ENCODE measurements at regions not wholly inside any gene's neighbourhood (a gene's known extent, or its start where the extent isn't known, plus 50 kb on each side); places are given as distances from the start of the nearest gene placed in this dataset.

DNA sequence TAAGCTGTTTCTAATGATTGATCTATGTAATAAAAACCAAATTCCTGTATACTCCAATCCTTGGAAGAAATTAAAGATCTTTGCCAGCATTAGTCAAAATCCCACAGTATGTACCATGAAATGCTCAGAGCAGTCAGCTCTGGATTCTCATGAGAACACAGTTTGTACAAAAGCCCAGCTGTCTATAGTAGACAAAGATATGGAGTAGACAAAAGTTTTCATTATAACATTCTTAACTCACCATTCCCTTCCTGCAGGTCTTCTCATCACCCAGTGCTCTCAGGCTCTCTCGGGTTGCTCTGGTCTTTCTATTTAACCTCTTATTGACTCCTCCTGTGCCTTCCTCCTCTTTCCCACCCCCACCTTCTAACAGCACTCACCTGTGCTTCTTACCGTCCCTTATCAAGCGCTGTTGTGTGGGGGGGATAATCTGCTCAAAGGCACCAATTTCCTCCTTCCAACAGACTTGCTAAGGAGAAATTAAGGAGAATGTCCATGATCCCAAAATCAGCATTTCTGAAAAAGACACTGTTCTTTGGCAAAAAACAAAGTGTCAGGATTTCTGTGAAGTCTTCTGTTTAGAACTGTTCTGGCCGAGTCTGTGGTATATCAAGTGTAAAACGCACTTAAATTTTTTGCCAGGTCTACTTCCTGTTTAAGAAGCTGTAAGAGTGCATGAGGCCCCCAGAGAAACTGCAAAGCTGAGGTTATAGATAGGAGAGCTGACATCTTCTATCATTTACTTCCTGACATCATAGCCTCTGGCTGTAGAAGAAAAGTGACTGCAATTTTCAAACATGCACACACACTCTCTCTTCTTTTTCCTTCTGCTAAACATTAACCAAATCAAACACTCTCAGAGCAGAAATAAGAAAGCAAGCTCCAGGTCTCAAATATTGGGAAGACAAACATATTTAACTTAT is 144.1 kb downstream of the EVA1A start:
- WGBS (ENCODE audit: extremely low coverage, insufficient coverage, insufficient read length), result no CpG with 5 or more reads among the region's 5 CpGs
- no peak overlapping the region for H4K91ac ChIP-seq (ENCODE audit: low read depth, low read length)
- no peaks in the 10 kb centered on the region for H3K36me3 ChIP-seq (ENCODE audit: control insufficient read depth in 1 of 2, insufficient read depth in 2 of 2, low read length in 2 of 2)
- no peak overlapping the region for H2AFZ ChIP-seq (ENCODE audit: insufficient read depth, low read length, poor library complexity)
- H3K27me3 ChIP-seq (ENCODE audit: insufficient read depth, low read length), result no peaks in the 10 kb centered on the region
- H4K12ac ChIP-seq (ENCODE audit: low read depth, low read length), result no peak overlapping the region
- no peaks in the 10 kb centered on the region for H3K9me3 ChIP-seq (ENCODE audit: insufficient read depth, low read depth, low read length)
- no peak overlapping the region for H3K9ac ChIP-seq (ENCODE audit: low read length)
- H4K8ac ChIP-seq (ENCODE audit: low read depth, low read length), result no peak overlapping the region
- H2BK12ac ChIP-seq (ENCODE audit: low read length), result no peak overlapping the region
- H3K23ac ChIP-seq (ENCODE audit: low read length), result no peak overlapping the region
- H2BK5ac ChIP-seq (ENCODE audit: low read depth, low read length, poor library complexity), result no peak overlapping the region
- no peaks in the 10 kb centered on the region for H3K79me1 ChIP-seq (ENCODE audit: low read length)
- H2BK120ac ChIP-seq (ENCODE audit: insufficient read depth, low read length, poor library complexity), result no peak overlapping the region
- no peak overlapping the region for H3K4ac ChIP-seq (ENCODE audit: low read depth, low read length)
- H3K14ac ChIP-seq (ENCODE audit: low read length), result no peak overlapping the region
- DNase-seq, result no peak
- H2AK5ac ChIP-seq (ENCODE audit: low read length), result no peak overlapping the region
- no peak overlapping the region for H3K4me2 ChIP-seq (ENCODE audit: low read length)
- no peak overlapping the region for H3K18ac ChIP-seq (ENCODE audit: low read length)
- H3K4me3 ChIP-seq (ENCODE audit: low read depth, low read length), result no peak overlapping the region
- H3K4me1 ChIP-seq (ENCODE audit: control insufficient read depth in 1 of 2, insufficient read depth in 2 of 2, low read length in 2 of 2), result peaks cover 0 to 3% of the 10 kb centered on the region in 2 experiments
- no peaks in the 10 kb centered on the region for H3K79me2 ChIP-seq (ENCODE audit: control insufficient read depth, insufficient read depth, low read length, poor library complexity)
- no peak overlapping the region for H3K27ac ChIP-seq (ENCODE audit: low read depth, low read length)

DNA sequence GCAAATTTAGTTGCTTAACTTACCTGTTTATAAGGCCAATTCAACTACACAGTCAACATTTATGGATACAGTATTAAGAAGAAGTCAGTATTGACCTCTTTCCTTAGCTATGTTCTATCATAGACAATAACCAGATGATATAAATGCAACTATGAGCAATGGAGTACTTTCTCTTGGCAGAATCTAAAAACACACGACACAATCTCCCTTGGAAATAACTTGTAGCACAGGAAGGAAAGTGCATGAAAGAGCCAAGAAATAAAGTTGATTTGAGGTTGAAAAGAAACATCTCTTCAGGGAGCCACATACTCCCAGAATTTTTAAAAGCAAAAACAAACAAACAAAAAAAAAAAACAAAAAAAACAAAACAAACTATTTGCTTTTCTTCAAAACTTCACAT is 145.0 kb downstream of the EVA1A start:
- H3K4me1 ChIP-seq (ENCODE audit: control insufficient read depth in 1 of 2, insufficient read depth in 2 of 2, low read length in 2 of 2), result peaks cover 0 to 3% of the 10 kb centered on the region in 2 experiments
- H3K79me2 ChIP-seq (ENCODE audit: control insufficient read depth, insufficient read depth, low read length, poor library complexity), result no peaks in the 10 kb centered on the region
- no peak overlapping the region for H3K18ac ChIP-seq (ENCODE audit: low read length)
- no peak overlapping the region for H2BK120ac ChIP-seq (ENCODE audit: insufficient read depth, low read length, poor library complexity)
- H2AK5ac ChIP-seq (ENCODE audit: low read length), result no peak overlapping the region
- H4K8ac ChIP-seq (ENCODE audit: low read depth, low read length), result no peak overlapping the region
- no peaks in the 10 kb centered on the region for H3K9me3 ChIP-seq (ENCODE audit: insufficient read depth, low read depth, low read length)
- no peak overlapping the region for H3K9ac ChIP-seq (ENCODE audit: low read length)
- H4K12ac ChIP-seq (ENCODE audit: low read depth, low read length), result no peak overlapping the region
- H2BK12ac ChIP-seq (ENCODE audit: low read length), result no peak overlapping the region
- no peaks in the 10 kb centered on the region for H3K27me3 ChIP-seq (ENCODE audit: insufficient read depth, low read length)
- no peak overlapping the region for H3K23ac ChIP-seq (ENCODE audit: low read length)
- no peak overlapping the region for H3K4me2 ChIP-seq (ENCODE audit: low read length)
- H4K91ac ChIP-seq (ENCODE audit: low read depth, low read length), result no peak overlapping the region
- WGBS (ENCODE audit: extremely low coverage, insufficient coverage, insufficient read length), result no CpG with 5 or more reads among the region's 1 CpG
- H2BK5ac ChIP-seq (ENCODE audit: low read depth, low read length, poor library complexity), result no peak overlapping the region
- H3K4me3 ChIP-seq (ENCODE audit: low read depth, low read length), result no peak overlapping the region
- no peak overlapping the region for H3K27ac ChIP-seq (ENCODE audit: low read depth, low read length)
- H3K14ac ChIP-seq (ENCODE audit: low read length), result no peak overlapping the region
- no peaks in the 10 kb centered on the region for H3K36me3 ChIP-seq (ENCODE audit: control insufficient read depth in 1 of 2, insufficient read depth in 2 of 2, low read length in 2 of 2)
- H2AFZ ChIP-seq (ENCODE audit: insufficient read depth, low read length, poor library complexity), result no peak overlapping the region
- no peak overlapping the region for H3K4ac ChIP-seq (ENCODE audit: low read depth, low read length)
- no peak for DNase-seq
- no peaks in the 10 kb centered on the region for H3K79me1 ChIP-seq (ENCODE audit: low read length)

DNA sequence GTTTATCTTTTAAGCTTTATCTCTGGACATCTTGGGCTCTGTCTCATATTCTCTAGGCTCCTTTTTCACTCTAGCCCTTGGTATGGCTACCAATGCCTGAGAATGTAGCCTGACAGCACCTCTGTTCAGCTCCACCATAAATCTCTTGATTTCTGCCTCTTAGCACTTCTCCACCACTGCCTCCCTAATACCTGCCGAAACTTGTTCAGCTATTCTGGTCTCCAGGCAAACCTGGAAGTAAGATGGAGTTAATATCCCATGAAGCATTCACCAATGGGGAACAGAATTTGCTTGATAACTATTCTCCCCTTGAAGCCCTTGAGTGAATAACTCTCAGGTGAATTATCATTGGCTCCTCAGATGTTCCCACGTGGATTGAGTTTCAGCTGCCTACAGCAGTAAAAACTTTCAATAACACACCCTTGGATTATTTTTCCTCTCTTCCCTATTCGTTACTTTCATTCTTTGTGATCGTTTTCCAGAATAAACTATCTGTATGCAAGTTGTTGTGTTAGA is 145.6 kb downstream of the EVA1A start:
- H3K18ac ChIP-seq (ENCODE audit: low read length), result no peak overlapping the region
- H2BK5ac ChIP-seq (ENCODE audit: low read depth, low read length, poor library complexity), result no peak overlapping the region
- H2BK12ac ChIP-seq (ENCODE audit: low read length), result no peak overlapping the region
- no peak overlapping the region for H3K9ac ChIP-seq (ENCODE audit: low read length)
- H3K23ac ChIP-seq (ENCODE audit: low read length), result no peak overlapping the region
- no peak overlapping the region for H2BK120ac ChIP-seq (ENCODE audit: insufficient read depth, low read length, poor library complexity)
- H4K91ac ChIP-seq (ENCODE audit: low read depth, low read length), result no peak overlapping the region
- H4K12ac ChIP-seq (ENCODE audit: low read depth, low read length), result no peak overlapping the region
- H2AK5ac ChIP-seq (ENCODE audit: low read length), result no peak overlapping the region
- no peak for DNase-seq
- no peak overlapping the region for H3K27ac ChIP-seq (ENCODE audit: low read depth, low read length)
- no peak overlapping the region for H3K4me3 ChIP-seq (ENCODE audit: low read depth, low read length)
- H3K36me3 ChIP-seq (ENCODE audit: control insufficient read depth in 1 of 2, insufficient read depth in 2 of 2, low read length in 2 of 2), result no peaks in the 10 kb centered on the region
- H3K4me2 ChIP-seq (ENCODE audit: low read length), result no peak overlapping the region
- H3K79me2 ChIP-seq (ENCODE audit: control insufficient read depth, insufficient read depth, low read length, poor library complexity), result no peaks in the 10 kb centered on the region
- H3K14ac ChIP-seq (ENCODE audit: low read length), result no peak overlapping the region
- no peaks in the 10 kb centered on the region for H3K9me3 ChIP-seq (ENCODE audit: insufficient read depth, low read depth, low read length)
- H3K79me1 ChIP-seq (ENCODE audit: low read length), result no peaks in the 10 kb centered on the region
- H3K4ac ChIP-seq (ENCODE audit: low read depth, low read length), result no peak overlapping the region
- no peaks in the 10 kb centered on the region for H3K27me3 ChIP-seq (ENCODE audit: insufficient read depth, low read length)
- H2AFZ ChIP-seq (ENCODE audit: insufficient read depth, low read length, poor library complexity), result no peak overlapping the region
- peaks cover 0 to 3% of the 10 kb centered on the region in 2 experiments for H3K4me1 ChIP-seq (ENCODE audit: control insufficient read depth in 1 of 2, insufficient read depth in 2 of 2, low read length in 2 of 2)
- no CpG with 5 or more reads among the region's 4 CpGs for WGBS (ENCODE audit: extremely low coverage, insufficient coverage, insufficient read length)
- H4K8ac ChIP-seq (ENCODE audit: low read depth, low read length), result no peak overlapping the region

- no peak overlapping the region for H3K23ac ChIP-seq (ENCODE audit: low read length)
- H2AK5ac ChIP-seq (ENCODE audit: low read length), result no peak overlapping the region
- WGBS (ENCODE audit: extremely low coverage, insufficient coverage, insufficient read length), result no CpG with 5 or more reads among the region's 2 CpGs
- H2BK12ac ChIP-seq (ENCODE audit: low read length), result no peak overlapping the region
- no peak overlapping the region for H3K18ac ChIP-seq (ENCODE audit: low read length)
- no peak for DNase-seq
- H3K9me3 ChIP-seq (ENCODE audit: insufficient read depth, low read depth, low read length), result peaks cover 2% of the 10 kb centered on the region
- H3K79me2 ChIP-seq (ENCODE audit: control insufficient read depth, insufficient read depth, low read length, poor library complexity), result no peaks in the 10 kb centered on the region
- H4K91ac ChIP-seq (ENCODE audit: low read depth, low read length), result no peak overlapping the region
- H2AFZ ChIP-seq (ENCODE audit: insufficient read depth, low read length, poor library complexity), result no peak overlapping the region
- no peak overlapping the region for H4K8ac ChIP-seq (ENCODE audit: low read depth, low read length)
- H3K4me2 ChIP-seq (ENCODE audit: low read length), result no peak overlapping the region
- no peak overlapping the region for H4K12ac ChIP-seq (ENCODE audit: low read depth, low read length)
- no peak overlapping the region for H3K4ac ChIP-seq (ENCODE audit: low read depth, low read length)
- no peaks in the 10 kb centered on the region for H3K36me3 ChIP-seq (ENCODE audit: control insufficient read depth in 1 of 2, insufficient read depth in 2 of 2, low read length in 2 of 2)
- H2BK5ac ChIP-seq (ENCODE audit: low read depth, low read length, poor library complexity), result no peak overlapping the region
- H3K79me1 ChIP-seq (ENCODE audit: low read length), result no peaks in the 10 kb centered on the region
- peaks cover 0 to 1% of the 10 kb centered on the region in 2 experiments for H3K4me1 ChIP-seq (ENCODE audit: control insufficient read depth in 1 of 2, insufficient read depth in 2 of 2, low read length in 2 of 2)
- no peak overlapping the region for H3K9ac ChIP-seq (ENCODE audit: low read length)
- H3K27me3 ChIP-seq (ENCODE audit: insufficient read depth, low read length), result no peaks in the 10 kb centered on the region
- H3K4me3 ChIP-seq (ENCODE audit: low read depth, low read length), result no peak overlapping the region
- no peak overlapping the region for H2BK120ac ChIP-seq (ENCODE audit: insufficient read depth, low read length, poor library complexity)
- no peak overlapping the region for H3K27ac ChIP-seq (ENCODE audit: low read depth, low read length)
- no peak overlapping the region for H3K14ac ChIP-seq (ENCODE audit: low read length)
Observed at GRCh38 chr2:75411574-75411973, 149.2 kb downstream of the EVA1A start.

All from trophoblast cell (in vitro differentiated cells and primary cell).